Right ventricle myocardium superior (tissue), 1 donor: ENCODE measurements at regions not wholly inside any gene's neighbourhood (a gene's known extent, or its start where the extent isn't known, plus 50 kb on each side); places are given as distances from the start of the nearest gene placed in this dataset.
"Not testable (repeated sequence)": the region's sequence is repeated elsewhere in the genome, so short reads cannot be mapped to it uniquely, and the experiment has no call there.

Experiments used
- ATAC-seq: fragments of 200-7000 bp; cut with Tn5 transposase; one replicate; pipeline ENCODE4 v1.9.1; 2020; ENCODE audit warnings: mild to moderate bottlenecking; ENCODE audit not compliant: poor library complexity
- DNase-seq: peaks from one replicate; pipeline ENCODE4 v3.0.0-alpha.2; 2020
- intact Hi-C: fragments of 100-400 bp; cut with DNase I; formaldehyde crosslinking; loops from one replicate; pipeline ENCODE4 v1.11.2; 2022
- donor health status: DM: no; HTN: yes; CAD: no; lungs with severe emphysema.

DNA sequence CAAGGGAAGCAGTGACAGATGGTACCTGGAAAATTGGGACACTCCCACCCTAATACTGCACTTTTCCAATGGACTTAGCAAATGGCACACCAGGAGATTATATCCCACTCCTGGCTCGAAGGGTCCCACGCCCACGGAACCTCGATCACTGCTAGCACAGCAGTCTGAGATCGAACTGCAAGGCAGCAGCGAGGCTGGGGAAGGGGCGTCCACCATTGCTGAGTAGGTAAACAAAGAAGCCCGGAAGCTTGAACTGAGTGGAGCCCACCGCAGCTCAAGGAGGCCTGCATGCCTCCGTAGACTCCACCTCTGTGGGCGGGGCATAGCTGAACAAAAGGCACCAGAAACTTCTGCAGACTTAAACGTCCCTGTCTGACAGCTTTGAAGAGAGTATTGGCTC is 172.6 kb downstream of the CEMIP2 start:
- intact Hi-C loops, ATAC-seq, DNase-seq: not testable (repeated sequence)

DNA sequence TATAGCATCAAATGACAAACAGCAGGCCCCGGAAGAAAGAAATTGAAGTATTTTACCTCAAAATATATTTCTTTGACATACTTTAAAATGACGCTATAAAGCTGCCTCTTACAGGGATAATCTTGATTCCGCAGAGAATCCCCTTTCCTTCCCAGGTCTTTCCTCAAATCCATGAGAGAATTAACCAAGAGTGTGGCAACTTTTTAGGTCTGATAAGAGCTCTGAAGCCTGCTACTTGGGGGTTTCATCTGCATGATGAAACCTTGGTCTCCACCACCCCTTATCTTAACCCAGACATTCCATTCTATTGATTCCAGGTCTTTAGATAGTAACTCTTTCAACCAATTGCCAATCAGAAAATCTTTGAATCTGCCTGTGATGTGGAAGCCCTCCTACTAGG is 173.8 kb downstream of the CEMIP2 start:
- ATAC-seq: no peak
- no peak for DNase-seq
- intact Hi-C loops: no loop called here

DNA sequence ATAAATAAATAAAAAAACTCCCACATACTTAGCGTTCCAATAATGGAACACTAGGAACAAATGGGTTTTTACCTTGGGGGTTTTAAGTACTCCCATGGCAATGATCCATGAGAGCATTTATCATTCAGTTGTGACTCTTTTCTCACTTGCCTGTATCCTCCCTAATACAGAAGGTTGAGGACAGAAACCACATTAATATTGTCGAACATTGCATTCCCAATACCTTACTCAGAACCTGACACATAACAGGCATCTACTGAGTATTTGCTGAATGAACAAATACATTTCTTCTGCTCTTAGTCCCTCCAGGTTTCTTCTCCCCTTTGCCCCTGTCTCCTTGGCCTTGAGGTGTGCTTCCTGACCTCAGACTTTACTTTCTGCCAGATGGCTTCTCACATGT is 175.9 kb downstream of the CEMIP2 start:
- intact Hi-C loops: no loop called here
- no peak for ATAC-seq
- no peak for DNase-seq

DNA sequence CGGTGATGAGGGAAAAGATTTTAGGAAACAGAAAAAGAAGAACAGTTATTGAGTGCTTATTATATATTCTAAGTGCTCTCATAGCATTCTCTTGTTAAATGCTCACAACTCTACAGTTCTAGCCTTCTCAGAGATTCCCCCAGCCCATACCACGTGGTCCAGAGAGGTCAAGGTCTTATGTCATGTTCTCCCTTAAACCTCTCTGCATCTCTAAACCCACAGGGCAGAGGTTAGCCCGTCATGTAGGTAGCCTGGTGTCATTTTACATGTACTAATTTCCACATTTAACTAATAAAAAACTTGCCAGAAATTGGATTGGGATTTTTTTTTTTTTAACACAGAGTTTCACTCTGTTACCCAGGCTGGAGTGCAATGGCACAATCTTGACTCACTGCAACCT is 178.0 kb downstream of the CEMIP2 start:
- DNase-seq (no peak), ATAC-seq (no peak)
- intact Hi-C loops: no loop called here

DNA sequence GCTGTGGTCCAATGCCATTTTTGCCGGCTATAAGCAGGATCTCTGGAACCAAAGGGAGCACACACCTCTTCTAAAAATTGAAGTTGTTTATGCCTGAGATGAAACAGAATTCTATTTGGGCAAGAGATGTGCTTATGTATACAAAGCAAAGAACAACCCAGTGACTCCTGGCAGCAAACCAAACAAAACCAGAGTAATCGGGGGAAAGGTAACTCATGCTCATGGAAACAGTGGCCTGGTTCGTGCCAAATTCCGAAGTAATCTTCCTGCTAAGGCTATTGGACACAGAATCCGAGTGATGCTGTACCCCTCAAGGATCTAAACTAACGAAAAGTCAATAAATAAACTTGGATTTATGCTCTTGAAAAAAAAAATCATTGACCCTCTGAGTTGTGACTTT is 178.7 kb downstream of the CEMIP2 start:
- ATAC-seq: no peak
- intact Hi-C loops: no loop called here
- no peak for DNase-seq

DNA sequence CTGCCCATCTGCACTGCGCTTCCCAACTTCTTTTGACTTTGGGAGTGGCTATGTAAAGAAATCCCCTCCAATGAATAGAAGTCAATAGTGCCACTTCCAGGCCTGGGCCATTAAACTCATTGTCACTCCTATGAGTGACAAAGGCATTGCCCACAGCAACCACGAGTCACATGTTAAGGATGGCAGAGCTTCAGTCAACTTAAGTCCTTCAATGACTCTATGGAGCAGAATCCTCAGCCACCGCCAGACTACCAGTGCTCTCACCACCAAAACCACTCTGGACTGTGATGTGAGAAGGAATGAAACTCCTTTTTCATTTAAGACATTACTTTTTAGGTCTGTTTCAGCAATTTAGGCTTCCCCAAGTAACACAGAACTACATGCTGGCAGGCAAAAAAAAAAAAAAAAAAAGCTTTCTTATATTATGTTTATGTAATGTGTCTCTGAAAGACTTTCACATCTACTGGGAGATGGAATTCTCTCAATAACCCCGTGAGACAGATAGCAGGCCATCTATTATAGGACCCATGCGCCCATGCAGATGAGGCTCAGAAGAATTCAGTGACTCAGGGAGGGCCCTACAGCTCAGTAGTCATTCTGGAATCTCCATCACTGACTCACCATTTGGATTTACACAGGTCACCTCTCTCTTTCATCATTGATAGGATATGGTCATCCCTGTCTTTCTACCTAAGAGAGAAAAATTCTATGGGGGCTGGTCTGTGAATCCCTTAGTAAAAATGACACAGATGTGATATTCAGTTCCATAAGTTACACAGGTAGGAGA is 180.5 kb downstream of the CEMIP2 start:
- no peak for ATAC-seq
- intact Hi-C loops: no loop called here
- no peak for DNase-seq

DNA sequence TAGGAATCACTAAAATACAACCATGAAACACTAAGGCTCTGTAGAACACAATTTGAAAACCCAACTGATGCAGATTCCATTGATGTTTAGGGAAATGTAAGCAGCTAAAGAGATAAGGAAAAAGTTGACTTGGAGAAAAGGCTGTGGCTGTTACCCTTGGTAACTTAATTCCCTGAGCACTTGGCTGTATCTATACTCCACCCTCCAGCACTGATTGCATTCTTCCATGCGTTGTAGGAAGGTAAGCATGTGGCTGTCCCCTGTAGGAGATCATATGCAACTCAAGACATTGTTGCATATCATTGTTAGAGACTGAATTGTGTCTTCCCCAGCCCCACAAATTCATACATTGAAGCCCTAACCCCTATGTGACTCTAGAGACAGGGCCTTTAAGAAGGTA is 184.5 kb downstream of the CEMIP2 start:
- ATAC-seq: no peak
- intact Hi-C loops: no loop called here
- no peak for DNase-seq

DNA sequence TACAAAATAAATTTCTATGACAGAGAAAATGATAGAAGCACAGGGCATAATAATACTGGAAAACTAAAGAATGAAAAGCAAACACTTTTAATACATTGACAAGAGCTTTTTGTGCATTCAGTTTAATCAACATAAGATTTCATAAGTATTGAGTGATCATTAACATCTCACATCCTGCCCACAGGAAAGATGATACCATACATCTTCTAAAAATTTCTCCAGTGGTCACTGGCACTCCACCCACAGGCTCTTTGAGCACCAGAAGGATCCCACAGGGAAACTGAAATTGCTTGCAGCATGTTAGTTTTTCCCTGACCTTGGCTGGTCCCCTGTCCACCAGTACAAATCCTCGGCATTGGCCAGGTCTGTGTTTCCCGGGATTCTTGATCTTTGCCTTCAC is 186.0 kb downstream of the CEMIP2 start:
- ATAC-seq: no peak
- intact Hi-C loops: no loop called here
- DNase-seq: no peak

DNA sequence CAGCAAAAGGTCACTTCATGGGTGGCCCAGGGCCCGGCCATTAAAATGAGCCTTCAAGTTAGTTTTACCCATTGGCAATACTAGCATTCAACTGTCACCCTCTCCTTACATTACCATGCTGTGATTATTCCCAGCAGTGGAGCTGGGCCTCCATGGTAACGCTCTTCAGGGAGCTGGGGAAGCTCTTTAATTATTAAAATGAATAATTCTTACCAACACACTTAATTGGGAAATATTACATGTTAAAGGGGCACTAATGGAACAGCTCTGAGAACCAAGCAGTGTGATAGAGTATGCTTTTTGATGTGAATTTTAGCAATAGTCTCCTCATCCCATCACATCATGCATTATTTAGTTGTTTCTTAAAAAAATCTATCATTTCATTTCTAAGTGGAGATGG is 187.2 kb downstream of the CEMIP2 start:
- ATAC-seq: no peak
- no peak for DNase-seq
- intact Hi-C loops: no loop called here

DNA sequence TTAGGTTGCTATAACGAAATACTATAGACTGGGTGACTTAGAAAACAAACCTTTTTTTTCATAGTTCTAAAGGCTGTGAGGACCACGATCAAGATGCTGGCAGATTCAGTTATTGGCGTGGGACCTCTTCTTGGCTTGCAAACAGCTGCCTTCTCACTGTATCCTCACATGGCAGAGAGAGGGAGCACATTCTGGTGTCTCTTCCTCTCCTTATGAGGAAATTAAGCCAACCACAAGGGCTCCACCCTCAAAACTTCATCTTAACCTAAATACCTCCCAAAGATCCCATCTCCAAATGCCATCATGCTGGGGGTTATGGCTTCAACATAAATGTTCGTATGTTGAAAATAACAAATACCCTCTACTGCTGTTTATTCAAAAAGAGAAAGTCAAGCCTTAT is 197.1 kb downstream of the CEMIP2 start:
- intact Hi-C loops: no loop called here
- DNase-seq: no peak
- ATAC-seq: no peak

DNA sequence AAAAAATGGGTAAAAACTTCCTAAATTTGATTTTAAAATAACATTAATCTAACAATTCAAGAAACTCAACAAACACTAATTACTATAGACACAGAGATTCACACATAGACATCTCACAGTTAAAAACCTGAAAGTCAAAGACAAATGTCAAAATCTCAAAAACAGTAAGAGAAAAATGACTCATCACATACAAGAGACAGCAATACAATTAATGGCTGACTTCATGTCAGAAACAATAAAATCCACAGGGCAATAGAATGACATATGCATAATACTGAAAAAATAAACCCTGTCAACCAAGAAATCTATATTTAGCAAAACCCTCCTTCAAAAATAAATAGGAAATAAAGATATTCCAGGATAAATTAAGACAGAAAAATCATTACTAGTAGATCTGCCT is 200.4 kb downstream of the CEMIP2 start:
- DNase-seq (no peak), ATAC-seq (no peak)
- intact Hi-C loops: no loop called here

DNA sequence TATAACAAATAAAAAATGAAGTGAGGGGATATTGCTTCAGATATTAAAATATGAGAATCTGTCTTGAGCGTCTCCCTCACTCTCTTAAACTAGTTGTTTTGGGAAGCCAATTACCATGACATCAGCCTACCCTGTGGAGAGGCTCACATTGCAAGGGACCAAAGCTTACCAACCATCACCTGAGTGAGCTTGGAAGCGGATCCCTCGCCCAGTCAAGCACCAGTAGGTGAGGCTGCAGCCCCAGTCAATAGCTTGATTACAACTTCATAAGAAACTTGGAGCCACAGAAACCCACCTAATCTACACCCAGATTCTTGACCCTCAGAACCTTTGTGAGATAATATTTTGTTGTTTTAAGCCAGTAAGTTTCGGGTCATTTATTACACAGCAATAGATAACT is 206.2 kb downstream of the CEMIP2 start:
- no peak for ATAC-seq
- intact Hi-C loops: no loop called here
- DNase-seq: no peak

DNA sequence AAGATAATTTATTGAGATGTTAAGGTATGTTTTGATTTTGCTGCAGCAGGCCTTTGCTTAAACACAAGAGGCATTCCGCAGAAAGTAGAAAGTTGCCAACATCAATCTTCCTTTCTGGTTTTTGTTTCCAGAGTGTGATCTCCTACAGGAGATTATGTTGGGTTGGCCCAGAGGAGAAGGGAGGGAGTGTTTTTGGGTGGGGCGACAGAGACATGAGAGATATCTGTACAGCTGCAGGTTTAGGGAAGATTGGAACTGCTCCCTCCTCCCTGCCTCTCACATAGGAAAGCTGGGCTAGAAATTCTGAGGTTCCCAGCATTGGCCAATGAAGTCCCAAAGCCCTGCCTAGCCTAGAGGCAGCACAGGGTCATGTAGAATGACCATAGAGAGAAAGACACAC is 211.0 kb downstream of the CEMIP2 start:
- DNase-seq: no peak
- no peak for ATAC-seq
- intact Hi-C loops: no loop called here

DNA sequence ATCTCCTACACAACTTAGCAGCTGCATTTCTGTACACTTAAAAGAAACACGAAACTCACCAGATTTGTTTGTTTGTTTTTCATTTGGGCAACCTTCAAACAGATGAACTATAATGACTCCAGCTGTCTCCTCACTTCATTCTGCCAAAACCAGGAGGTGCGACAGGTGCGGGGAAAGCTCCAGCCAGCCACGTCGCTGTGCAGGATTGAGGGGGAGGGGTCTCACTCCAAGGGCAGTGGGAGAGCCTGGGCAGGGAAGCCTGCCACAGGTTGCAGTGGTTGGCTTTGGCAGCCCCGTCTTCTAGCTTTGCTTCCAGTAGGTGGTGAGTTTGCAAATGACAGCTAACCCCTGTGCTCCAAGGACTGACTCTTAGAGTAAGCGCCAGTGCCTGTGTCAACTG is 215.8 kb downstream of the CEMIP2 start:
- intact Hi-C loops: no loop called here
- no peak for ATAC-seq
- no peak for DNase-seq

DNA sequence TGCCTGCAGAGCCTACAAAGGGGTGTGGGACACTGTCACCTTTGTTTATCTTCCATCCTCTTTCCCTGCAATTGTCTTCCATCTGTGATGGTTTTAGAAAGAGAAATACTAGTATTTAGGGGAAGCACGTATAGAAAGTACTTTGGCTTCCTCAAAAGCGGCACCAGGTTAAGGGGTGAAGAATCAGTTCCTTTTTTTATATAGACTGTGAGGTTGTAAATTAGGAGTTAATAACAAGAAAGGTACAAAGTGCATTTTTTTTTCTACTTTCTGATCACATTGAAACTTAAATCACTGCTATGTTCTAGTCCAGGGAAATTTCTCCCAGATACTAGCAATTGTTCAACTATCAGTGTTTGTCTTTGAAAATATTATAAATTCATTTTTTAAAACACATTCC is 219.3 kb downstream of the CEMIP2 start:
- DNase-seq (no peak), ATAC-seq (no peak)
- intact Hi-C loops: no loop called here

DNA sequence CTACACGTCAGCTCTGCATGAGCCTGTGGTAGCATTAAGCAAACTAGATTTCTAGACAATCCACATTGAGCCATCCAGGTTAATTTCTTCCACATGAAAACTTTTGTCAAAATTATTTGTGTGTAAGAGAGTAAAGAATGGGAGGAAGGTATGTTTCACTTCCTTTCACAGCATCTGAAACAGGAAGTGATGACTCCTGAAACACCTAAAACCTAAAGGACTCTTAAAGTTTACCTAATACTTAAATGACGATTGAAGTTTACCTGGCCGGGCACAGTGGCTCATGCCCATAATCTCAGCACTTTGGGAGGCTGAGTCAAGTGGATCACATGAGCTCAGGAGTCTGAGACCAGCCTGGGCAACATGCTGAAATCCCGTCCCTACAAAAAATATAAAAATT is 223.8 kb downstream of the CEMIP2 start:
- DNase-seq (no peak), ATAC-seq (no peak)
- intact Hi-C loops: no loop called here

DNA sequence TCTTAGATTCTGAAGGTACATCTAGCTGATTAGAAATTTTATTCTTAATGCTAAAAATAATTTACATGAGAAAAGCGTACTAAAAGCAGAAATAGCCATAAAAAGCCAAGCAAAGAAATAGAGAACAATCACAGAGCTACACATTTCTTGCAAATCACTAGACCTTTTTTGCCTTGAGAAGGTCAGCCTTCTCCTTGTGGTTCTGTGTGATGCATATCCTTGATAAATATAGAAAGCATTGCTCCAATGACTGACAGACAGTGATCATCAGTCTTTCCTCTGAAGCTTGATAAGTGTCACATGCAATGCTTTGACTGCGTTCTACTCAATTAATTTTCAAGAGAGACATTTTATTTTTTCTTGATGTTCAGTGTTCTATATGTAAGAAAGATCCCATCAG is 226.9 kb downstream of the CEMIP2 start:
- ATAC-seq (no peak), DNase-seq (no peak)
- intact Hi-C loops: no loop called here

DNA sequence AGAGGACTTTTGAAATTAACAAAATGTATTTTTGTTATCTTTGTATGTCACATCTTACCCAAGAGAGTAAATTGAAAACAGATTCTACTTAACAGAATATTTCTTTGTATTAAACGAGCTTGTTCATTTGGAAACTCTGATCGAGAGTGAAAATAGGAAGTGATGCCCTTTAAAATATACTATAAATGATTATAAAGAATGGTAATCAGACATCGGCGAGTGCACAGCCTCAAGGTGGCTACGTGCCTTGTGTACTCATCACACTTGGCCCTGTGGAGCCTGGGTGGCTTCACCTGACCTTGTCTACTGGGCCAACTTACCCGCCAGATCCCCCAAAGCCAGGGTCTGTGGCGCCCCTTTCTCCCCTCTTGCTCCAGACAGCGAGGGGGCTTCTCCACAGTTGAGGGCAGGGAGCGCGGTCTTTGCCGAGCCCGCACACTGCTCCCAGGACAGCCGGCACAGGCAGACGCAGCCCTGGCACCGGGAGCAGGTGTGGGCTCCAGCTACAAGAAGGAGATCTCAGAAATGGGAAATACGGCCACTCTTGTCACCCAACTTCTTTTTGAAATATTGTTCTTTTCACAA is 243.2 kb downstream of the CEMIP2 start:
- ATAC-seq (no peak), DNase-seq (no peak)
- intact Hi-C loops: no loop called here

DNA sequence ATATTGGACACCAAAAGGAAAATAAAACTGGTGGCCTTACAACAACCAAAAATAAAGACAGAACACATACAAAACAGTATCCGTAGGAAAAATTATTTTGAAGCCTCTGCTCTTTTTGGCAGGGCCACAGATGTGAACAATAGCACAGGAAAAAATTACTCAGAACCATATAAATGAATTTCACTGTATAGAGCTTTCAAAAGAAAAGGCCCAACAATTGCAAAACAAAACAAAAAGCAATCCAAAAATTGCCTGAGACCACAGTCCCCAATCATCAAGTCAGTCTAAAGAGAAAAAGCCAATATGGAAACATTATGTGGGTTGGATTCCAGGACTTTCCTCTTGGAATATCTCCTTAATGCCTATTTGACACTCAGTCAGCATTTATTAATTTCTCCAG is 243.8 kb downstream of the CEMIP2 start:
- intact Hi-C loops: no loop called here
- no peak for DNase-seq
- ATAC-seq: no peak

DNA sequence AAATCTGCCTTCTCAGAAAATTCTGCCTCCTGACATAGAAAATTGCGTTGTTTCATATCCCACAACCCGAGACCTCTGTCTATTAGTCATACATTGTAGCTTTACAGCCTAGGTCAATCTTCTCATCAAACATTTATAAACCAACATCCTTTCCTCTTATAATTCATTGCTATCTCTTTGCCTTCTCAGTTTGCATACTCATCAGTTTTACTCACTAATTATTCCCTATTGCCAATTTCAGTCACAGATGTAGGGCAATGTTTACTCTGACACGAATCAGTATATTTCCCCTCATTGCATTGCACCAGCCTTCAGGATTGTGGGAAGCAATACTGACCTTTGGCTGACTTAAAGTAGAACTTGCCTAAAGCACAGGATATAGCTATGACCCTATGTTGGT is 247.2 kb downstream of the CEMIP2 start:
- ATAC-seq: no peak
- DNase-seq: no peak
- intact Hi-C loops: no loop called here

DNA sequence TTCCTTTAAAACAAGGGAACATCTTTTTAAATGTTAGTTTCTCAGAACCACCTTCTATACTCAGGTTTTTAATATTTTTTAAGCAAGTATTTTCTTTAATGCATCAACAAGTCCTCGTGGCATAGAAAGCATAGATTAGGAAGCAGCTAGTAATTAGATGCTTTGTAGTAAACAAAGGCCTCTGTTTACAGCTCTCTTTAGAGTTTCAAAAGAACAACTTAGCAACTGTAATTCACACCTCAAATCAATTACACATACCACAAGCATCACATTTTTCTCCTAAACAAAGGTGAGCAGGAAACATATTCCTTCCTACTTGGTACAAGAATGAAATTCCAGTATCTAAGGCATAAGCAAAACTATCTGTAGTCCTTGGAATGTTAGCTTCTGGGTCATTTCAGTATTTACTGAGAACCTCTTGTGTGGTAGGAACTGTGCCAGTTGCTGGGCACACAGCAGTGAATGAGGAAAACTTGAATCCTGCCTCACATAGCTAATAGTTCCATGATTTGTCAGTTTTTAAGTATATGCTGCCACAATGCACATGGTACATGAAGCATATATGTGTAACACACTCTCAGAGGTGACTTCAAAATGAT is 249.1 kb downstream of the CEMIP2 start:
- no peak for DNase-seq
- intact Hi-C loops: no loop called here
- ATAC-seq: no peak
